Amniotic epithelial cell (primary cell): ENCODE measurements at regions not wholly inside any gene's neighbourhood (a gene's known extent, or its start where the extent isn't known, plus 50 kb on each side); places are given as distances from the start of the nearest gene placed in this dataset.

ENCODE experiments used
- DNase-seq: peaks from one replicate; pipeline ENCODE4 v3.0.0-alpha.2; 2010; ENCODE audit warnings: low read depth

- peak; percentile 87 for DNase-seq
Observed at GRCh38 chr12:68557011-68557730, 53.5 kb upstream of the RAP1B start.

GRCh38 chr12:68559246-68559645, 51.5 kb upstream of the RAP1B start:
- no peak for DNase-seq

- DNase-seq: no peak
Observed at GRCh38 chr12:68559984-68560850, 50.5 kb upstream of the RAP1B start.

- no peak for DNase-seq
Observed at GRCh38 chr12:68560851-68561422, 49.8 kb upstream of the RAP1B start.
